ENCODE measurements at regions not wholly inside any gene's neighbourhood (a gene's known extent, or its start where the extent isn't known, plus 50 kb on each side); places are given as distances from the start of the nearest gene placed in this dataset.

DNA sequence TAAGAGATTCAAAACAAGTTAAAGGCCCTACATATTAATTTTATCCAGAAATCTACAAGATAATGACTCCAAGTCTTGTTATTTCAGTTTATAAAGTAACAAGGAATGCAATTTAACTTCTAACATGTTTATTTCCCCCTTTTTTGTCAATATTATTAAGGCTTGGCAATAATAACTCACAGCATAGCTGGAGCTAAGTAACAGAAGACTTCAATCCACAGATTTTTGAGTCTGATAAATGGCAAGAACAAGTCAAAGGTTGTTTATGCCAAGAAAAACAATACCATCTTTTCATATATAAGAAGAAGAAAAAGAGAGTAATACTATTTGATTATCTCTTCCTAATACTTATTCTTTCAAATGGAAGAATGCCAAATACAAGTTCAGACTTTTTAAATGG is 631.0 kb upstream of the CCDC54 start:
- H3K4me3 ChIP-seq (ENCODE audit: low read length): no peak overlapping the region
- Mint-ChIP-seq H3K27ac (no peak overlapping the region), H3K4me1 (peaks cover 12% of the 10 kb centered on the region)

DNA sequence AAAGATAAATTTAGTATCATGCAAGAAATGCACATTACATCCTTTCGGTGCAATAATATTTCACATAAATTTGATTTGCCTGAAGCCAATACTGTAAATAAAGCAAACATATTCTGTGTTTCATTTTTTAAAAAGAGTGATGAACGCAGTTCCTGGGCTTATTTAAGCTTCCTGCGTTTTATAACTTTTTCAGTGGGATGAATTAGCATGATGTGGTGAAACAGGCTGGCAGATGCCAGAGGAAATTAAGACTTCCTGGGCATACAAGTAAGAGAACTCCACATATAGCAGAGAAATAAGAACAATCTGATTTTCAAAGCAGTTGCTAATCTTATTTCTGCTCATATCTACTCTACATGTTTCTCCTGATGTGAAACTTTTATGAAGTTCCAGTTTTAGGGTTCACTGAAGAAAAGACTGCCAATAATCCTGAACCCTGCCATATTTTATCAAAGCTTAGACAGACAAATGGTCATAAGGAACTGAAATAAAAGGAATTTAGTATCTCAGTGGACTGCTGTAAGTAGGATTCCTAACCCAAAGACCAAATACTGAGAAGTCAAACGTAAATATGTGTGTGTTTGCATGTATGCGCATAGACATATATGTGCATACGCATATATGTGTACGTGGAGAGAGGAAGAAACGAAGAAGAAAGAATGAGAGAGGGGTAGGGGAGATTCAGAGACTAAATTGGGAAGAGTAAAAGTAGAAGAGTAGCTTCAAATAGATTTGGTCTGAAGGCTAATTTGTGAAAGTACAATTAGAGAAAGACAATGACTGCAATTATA is 628.6 kb upstream of the CCDC54 start:
- 79 to 82% methylated on average over 6 to 8 of the region's 8 CpGs for WGBS, 2 experiments (ENCODE audit: insufficient coverage in 1 of 2, insufficient read length in 1 of 2)
- H3K9ac ChIP-seq (ENCODE audit: extremely low read depth, low read length, poor library complexity, severe bottlenecking): no peak overlapping the region
- no peak overlapping the region for H3K4me3 ChIP-seq (ENCODE audit: low read length)
- no peak for DNase-seq
- TF ChIP-seq, protein P1, sequence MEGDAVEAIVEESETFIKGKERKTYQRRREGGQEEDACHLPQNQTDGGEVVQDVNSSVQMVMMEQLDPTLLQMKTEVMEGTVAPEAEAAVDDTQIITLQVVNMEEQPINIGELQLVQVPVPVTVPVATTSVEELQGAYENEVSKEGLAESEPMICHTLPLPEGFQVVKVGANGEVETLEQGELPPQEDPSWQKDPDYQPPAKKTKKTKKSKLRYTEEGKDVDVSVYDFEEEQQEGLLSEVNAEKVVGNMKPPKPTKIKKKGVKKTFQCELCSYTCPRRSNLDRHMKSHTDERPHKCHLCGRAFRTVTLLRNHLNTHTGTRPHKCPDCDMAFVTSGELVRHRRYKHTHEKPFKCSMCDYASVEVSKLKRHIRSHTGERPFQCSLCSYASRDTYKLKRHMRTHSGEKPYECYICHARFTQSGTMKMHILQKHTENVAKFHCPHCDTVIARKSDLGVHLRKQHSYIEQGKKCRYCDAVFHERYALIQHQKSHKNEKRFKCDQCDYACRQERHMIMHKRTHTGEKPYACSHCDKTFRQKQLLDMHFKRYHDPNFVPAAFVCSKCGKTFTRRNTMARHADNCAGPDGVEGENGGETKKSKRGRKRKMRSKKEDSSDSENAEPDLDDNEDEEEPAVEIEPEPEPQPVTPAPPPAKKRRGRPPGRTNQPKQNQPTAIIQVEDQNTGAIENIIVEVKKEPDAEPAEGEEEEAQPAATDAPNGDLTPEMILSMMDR (conservative IDR thresholded peaks at IDR 0.05): no peak
- no peak overlapping the region for H3K27ac Mint-ChIP-seq
- peaks cover 14% of the 10 kb centered on the region for H3K9me3 Mint-ChIP-seq
- peaks cover 2% of the 10 kb centered on the region for H3K36me3 Mint-ChIP-seq (ENCODE audit: low read depth)
- no peak overlapping the region for H3K4me3 Mint-ChIP-seq
- no peaks in the 10 kb centered on the region for H3K27me3 Mint-ChIP-seq (ENCODE audit: insufficient read depth)
- H3K4me1 Mint-ChIP-seq: peaks cover 10% of the 10 kb centered on the region
- H3K27ac ChIP-seq (ENCODE audit: low read depth, low read length): no peak overlapping the region
- no peaks in the 10 kb centered on the region for H3K9me3 ChIP-seq (ENCODE audit: control insufficient read depth, low read length)
- no peaks in the 10 kb centered on the region for H3K4me1 ChIP-seq (ENCODE audit: control insufficient read depth, insufficient read depth, low read length)
- H3K27me3 ChIP-seq (ENCODE audit: control insufficient read depth, insufficient read depth, low read length, poor library complexity, severe bottlenecking): no peaks in the 10 kb centered on the region
- H3K36me3 ChIP-seq (ENCODE audit: control insufficient read depth, insufficient read depth, low read length): no peaks in the 10 kb centered on the region

More for the DNA sequence above, 631.0 kb upstream of the CCDC54 start:
- Histone ChIP-seq H3K27ac (ENCODE audit: low read depth, low read length) (no peak overlapping the region), H3K36me3 (ENCODE audit: control insufficient read depth, insufficient read depth, low read length) (no peaks in the 10 kb centered on the region), H3K9me3 (ENCODE audit: control insufficient read depth, low read length) (no peaks in the 10 kb centered on the region), H3K4me1 (ENCODE audit: control insufficient read depth, insufficient read depth, low read length) (no peaks in the 10 kb centered on the region), H3K9ac (ENCODE audit: extremely low read depth, low read length, poor library complexity, severe bottlenecking) (no peak overlapping the region), H3K27me3 (ENCODE audit: control insufficient read depth, insufficient read depth, low read length, poor library complexity, severe bottlenecking) (no peaks in the 10 kb centered on the region)
- DNase-seq: no peak
- H3K27me3 Mint-ChIP-seq (ENCODE audit: insufficient read depth): no peaks in the 10 kb centered on the region
- peaks cover 2% of the 10 kb centered on the region for H3K36me3 Mint-ChIP-seq (ENCODE audit: low read depth)
- TF ChIP-seq, protein P1 (conservative IDR thresholded peaks at IDR 0.05): no peak
- peaks cover 12% of the 10 kb centered on the region for H3K9me3 Mint-ChIP-seq
- H3K4me3 Mint-ChIP-seq: no peak overlapping the region

DNA sequence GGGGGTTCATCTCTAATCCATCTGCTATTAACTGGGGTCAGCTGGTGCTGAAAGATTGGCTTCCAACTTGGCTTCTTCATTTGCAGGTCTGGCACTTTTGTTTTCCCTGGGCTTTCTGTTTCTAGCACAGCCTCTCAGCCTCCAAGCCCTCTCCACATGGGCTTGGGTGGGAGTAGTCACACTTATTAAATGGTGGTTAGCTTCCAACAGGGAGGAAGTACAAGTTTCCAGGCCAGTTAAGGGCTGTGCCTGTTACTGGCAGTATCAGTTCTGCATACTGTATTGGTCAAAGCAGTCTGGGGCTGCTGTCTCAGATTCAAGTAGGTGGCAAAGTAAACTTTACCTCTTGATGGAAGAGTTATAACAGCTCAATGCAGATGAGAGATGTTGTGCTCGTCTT is 627.1 kb upstream of the CCDC54 start:
- peak; percentile 53 for DNase-seq
- Histone ChIP-seq H3K27me3 (ENCODE audit: control insufficient read depth, insufficient read depth, low read length, poor library complexity, severe bottlenecking) (no peaks in the 10 kb centered on the region), H3K9me3 (ENCODE audit: control insufficient read depth, low read length) (peaks cover 8% of the 10 kb centered on the region), H3K4me1 (ENCODE audit: control insufficient read depth, insufficient read depth, low read length) (no peaks in the 10 kb centered on the region), H3K36me3 (ENCODE audit: control insufficient read depth, insufficient read depth, low read length) (no peaks in the 10 kb centered on the region), H3K4me3 (ENCODE audit: low read length) (no peak overlapping the region), H3K27ac (ENCODE audit: low read depth, low read length) (no peak overlapping the region), H3K9ac (ENCODE audit: extremely low read depth, low read length, poor library complexity, severe bottlenecking) (no peak overlapping the region)
- Mint-ChIP-seq H3K27me3 (ENCODE audit: insufficient read depth) (no peaks in the 10 kb centered on the region), H3K4me3 (no peak overlapping the region), H3K4me1 (peaks cover 10% of the 10 kb centered on the region), H3K27ac (peak overlapping the region; percentile 8), H3K36me3 (ENCODE audit: low read depth) (no peaks in the 10 kb centered on the region), H3K9me3 (peaks cover 17% of the 10 kb centered on the region)
- TF ChIP-seq, protein P1 (conservative IDR thresholded peaks at IDR 0.05): no peak
- WGBS, 2 experiments (ENCODE audit: insufficient coverage in 1 of 2, insufficient read length in 1 of 2): 78% methylated on average over 1 of the region's 1 CpG; no CpG with 5 or more reads in 1 of the 2 experiments

All from endodermal cell (in vitro differentiated cells).